Neural cell (in vitro differentiated cells): ENCODE measurements at regions not wholly inside any gene's neighbourhood (a gene's known extent, or its start where the extent isn't known, plus 50 kb on each side); places are given as distances from the start of the nearest gene placed in this dataset.

ENCODE experiments used
- H2AFZ ChIP-seq: fragments of 200-600, 300-800 bp; sonication (generic), shearing (Covaris generic); 2 replicates; pipeline ENCODE4 v1.6.0; 2014; ENCODE audit warnings: low read depth, mild to moderate bottlenecking, antibody characterized with exemption, low read length, moderate library complexity
- H3F3A ChIP-seq: fragments of 200-600 bp; shearing (Covaris generic); 2 replicates; pipeline ENCODE4 v1.6.1; 2016; ENCODE audit warnings: mild to moderate bottlenecking, moderate library complexity, mixed read lengths, antibody characterized with exemption, low read length; ENCODE audit not compliant: insufficient read depth, poor library complexity, severe bottlenecking
- H3K27ac ChIP-seq: fragments of 200-600, 300-800 bp; sonication (generic), shearing (Covaris generic); 2 replicates; pipeline ENCODE4 v1.5.1; 2014; ENCODE audit warnings: mild to moderate bottlenecking, low read length, moderate library complexity
- H3K27me3 ChIP-seq: fragments of 300-800, 200-600 bp; sonication (generic), shearing (Covaris generic); 2 replicates; pipeline ENCODE4 v1.6.0; 2014; ENCODE audit warnings: mild to moderate bottlenecking, low read depth, low read length, moderate library complexity; ENCODE audit not compliant: insufficient read depth
- H3K36me3 ChIP-seq: fragments of 300-800, 200-600 bp; sonication (generic), shearing (Covaris generic); 2 replicates; pipeline ENCODE4 v1.5.1; 2014; ENCODE audit warnings: mild to moderate bottlenecking, antibody characterized with exemption, low read length, moderate library complexity; ENCODE audit not compliant: insufficient read depth
- H3K4me2 ChIP-seq: fragments of 300-800, 200-600 bp; sonication (generic), shearing (Covaris generic); 2 replicates; pipeline ENCODE4 v1.6.0; 2014; ENCODE audit warnings: mild to moderate bottlenecking, low read length
- H3K4me3 ChIP-seq: fragments of 300-800, 200-600 bp; sonication (generic), shearing (Covaris generic); 2 replicates; pipeline ENCODE4 v1.5.1; 2014; ENCODE audit warnings: mild to moderate bottlenecking, low read length, moderate library complexity
- H3K79me2 ChIP-seq: fragments of 200-600 bp; shearing (Covaris generic); replicated peaks from 2 replicates; pipeline ENCODE4 v1.6.0; 2014; ENCODE audit warnings: mild to moderate bottlenecking, low read length, moderate library complexity; ENCODE audit not compliant: insufficient read depth
- H3K9ac ChIP-seq: fragments of 300-800, 200-600 bp; sonication (generic), shearing (Covaris generic); 2 replicates; pipeline ENCODE4 v1.6.1; 2016; ENCODE audit warnings: mild to moderate bottlenecking, low read length, mixed read lengths
- H3K9me2 ChIP-seq: fragments of 200-600 bp; shearing (Covaris generic); 2 replicates; pipeline ENCODE4 v1.6.1; 2016; ENCODE audit warnings: mild to moderate bottlenecking, low read length, mixed read lengths; ENCODE audit not compliant: insufficient read depth
- H3K9me3 ChIP-seq: fragments of 200-600, 300-800 bp; sonication (generic), shearing (Covaris generic); 2 replicates; pipeline ENCODE4 v1.6.1; 2016; ENCODE audit warnings: mild to moderate bottlenecking, mixed run types, low read length, moderate library complexity, mixed read lengths
- H4K20me1 ChIP-seq: fragments of 200-600 bp; shearing (Covaris generic); 2 replicates; pipeline ENCODE4 v1.6.1; 2016; ENCODE audit warnings: mild to moderate bottlenecking, mixed run types; ENCODE audit not compliant: insufficient read depth
- EP300 ChIP-seq: fragments of 450-650 bp; conservative IDR thresholded peaks from 2 replicates; pipeline ENCODE4 v1.6.1; 2014; ENCODE audit warnings: antibody characterized with exemption, mild to moderate bottlenecking, moderate library complexity; ENCODE audit not compliant: poor library complexity, severe bottlenecking
- EZH2 ChIP-seq: fragments of 200-600, 300-800 bp; shearing (Covaris generic), sonication (generic); IDR thresholded peaks from 2 replicates; pipeline ENCODE4 v1.6.1; 2014; ENCODE audit warnings: antibody characterized with exemption, low read length, borderline replicate concordance, mild to moderate bottlenecking; ENCODE audit not compliant: insufficient read depth, poor library complexity, severe bottlenecking
- MXI1 ChIP-seq: fragments of 450-650 bp; conservative IDR thresholded peaks from 2 replicates; pipeline ENCODE4 v1.6.1; 2014; ENCODE audit warnings: antibody characterized with exemption, mild to moderate bottlenecking; ENCODE audit not compliant: poor library complexity, severe bottlenecking
- POLR2AphosphoS5 ChIP-seq: IDR thresholded peaks from 2 replicates; pipeline ENCODE4 v1.6.1; 2012
- RAD21 ChIP-seq: fragments of 450-650 bp; conservative IDR thresholded peaks from 2 replicates; pipeline ENCODE4 v1.6.1; 2014; ENCODE audit warnings: antibody characterized with exemption, mild to moderate bottlenecking, moderate library complexity
- REST ChIP-seq: IDR thresholded peaks from 2 replicates; pipeline ENCODE4 v1.6.1; 2012; ENCODE audit warnings: borderline replicate concordance
- SMC3 ChIP-seq: fragments of 450-650 bp; conservative IDR thresholded peaks from 2 replicates; pipeline ENCODE4 v1.6.1; 2014; ENCODE audit warnings: antibody characterized with exemption, mild to moderate bottlenecking, moderate library complexity; ENCODE audit not compliant: poor library complexity
- TAF1 ChIP-seq: IDR thresholded peaks from 2 replicates; pipeline ENCODE4 v1.6.1; 2012; ENCODE audit warnings: low read depth
- TF ChIP-seq, protein P1 (sequence below): fragments of 450-650 bp; IDR thresholded peaks from 2 replicates; pipeline ENCODE4 v1.5.1; 2014; ENCODE audit warnings: antibody characterized with exemption, mild to moderate bottlenecking, moderate library complexity; ENCODE audit not compliant: poor library complexity, severe bottlenecking

DNA sequence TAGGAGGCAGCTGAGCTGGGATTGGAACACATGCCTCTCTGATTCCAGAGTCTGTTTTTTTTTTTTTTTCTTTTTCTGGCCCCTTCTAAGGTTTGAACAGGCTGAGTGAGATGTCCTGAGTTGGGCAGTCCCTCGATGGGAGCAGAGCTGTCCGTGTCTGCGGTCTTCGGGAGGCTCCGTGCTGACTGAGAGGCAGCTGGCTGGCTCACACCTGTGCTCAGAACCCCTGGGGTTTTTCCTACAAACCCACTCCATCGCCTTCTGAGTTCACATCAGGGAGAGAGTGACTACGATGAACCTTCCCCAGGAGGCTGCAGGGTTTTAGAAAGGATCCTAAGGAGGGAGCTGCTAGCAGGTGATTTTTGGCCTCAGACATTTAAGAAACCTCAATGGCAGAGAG lies 92.5 kb downstream of the IRF8 start:
- H3K9me2 ChIP-seq: no peaks in the 10 kb centered on the region
- H4K20me1 ChIP-seq: no peaks in the 10 kb centered on the region
- no peaks in the 10 kb centered on the region for H3K9me3 ChIP-seq
- no peaks in the 10 kb centered on the region for H3K36me3 ChIP-seq
- no peak overlapping the region for H3K9ac ChIP-seq
- H3K4me2 ChIP-seq: no peak overlapping the region
- H3K79me2 ChIP-seq: no peaks in the 10 kb centered on the region
- H3F3A ChIP-seq: no peaks in the 10 kb centered on the region
- TF ChIP-seq EZH2 (no peak), TAF1 (no peak), POLR2AphosphoS5 (no peak), SMC3 (no peak), MXI1 (no peak), RAD21 (no peak), EP300 (no peak), REST (no peak)
- TF ChIP-seq, protein P1, sequence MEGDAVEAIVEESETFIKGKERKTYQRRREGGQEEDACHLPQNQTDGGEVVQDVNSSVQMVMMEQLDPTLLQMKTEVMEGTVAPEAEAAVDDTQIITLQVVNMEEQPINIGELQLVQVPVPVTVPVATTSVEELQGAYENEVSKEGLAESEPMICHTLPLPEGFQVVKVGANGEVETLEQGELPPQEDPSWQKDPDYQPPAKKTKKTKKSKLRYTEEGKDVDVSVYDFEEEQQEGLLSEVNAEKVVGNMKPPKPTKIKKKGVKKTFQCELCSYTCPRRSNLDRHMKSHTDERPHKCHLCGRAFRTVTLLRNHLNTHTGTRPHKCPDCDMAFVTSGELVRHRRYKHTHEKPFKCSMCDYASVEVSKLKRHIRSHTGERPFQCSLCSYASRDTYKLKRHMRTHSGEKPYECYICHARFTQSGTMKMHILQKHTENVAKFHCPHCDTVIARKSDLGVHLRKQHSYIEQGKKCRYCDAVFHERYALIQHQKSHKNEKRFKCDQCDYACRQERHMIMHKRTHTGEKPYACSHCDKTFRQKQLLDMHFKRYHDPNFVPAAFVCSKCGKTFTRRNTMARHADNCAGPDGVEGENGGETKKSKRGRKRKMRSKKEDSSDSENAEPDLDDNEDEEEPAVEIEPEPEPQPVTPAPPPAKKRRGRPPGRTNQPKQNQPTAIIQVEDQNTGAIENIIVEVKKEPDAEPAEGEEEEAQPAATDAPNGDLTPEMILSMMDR: no peak
- H3K4me3 ChIP-seq: no peak overlapping the region
- H3K27ac ChIP-seq: no peak overlapping the region
- no peak overlapping the region for H2AFZ ChIP-seq
- H3K27me3 ChIP-seq: no peaks in the 10 kb centered on the region

DNA sequence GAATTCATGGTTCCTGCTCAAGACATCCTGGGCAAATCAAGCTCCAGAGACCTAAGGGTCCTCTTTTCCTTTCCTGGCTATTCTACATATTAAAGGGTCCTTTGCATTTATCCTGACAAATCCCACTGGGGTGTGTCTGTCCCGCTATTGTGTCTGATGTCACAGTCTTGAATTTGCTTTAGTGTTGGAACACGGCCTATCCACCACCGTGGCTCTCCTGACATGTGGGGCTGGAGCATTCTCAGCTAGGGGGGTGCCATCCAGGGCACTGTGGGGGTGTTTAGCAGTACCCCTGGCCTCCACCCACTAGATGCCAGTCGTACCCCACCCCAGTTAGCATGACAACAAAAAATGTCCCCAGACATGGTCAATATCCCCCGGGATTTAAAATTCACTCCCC lies 92.9 kb downstream of the IRF8 start:
- no peaks in the 10 kb centered on the region for H3K27me3 ChIP-seq
- no peaks in the 10 kb centered on the region for H4K20me1 ChIP-seq
- no peaks in the 10 kb centered on the region for H3K9me3 ChIP-seq
- H3F3A ChIP-seq: no peaks in the 10 kb centered on the region
- H2AFZ ChIP-seq: no peak overlapping the region
- no peak overlapping the region for H3K4me2 ChIP-seq
- no peak overlapping the region for H3K4me3 ChIP-seq
- H3K27ac ChIP-seq: no peak overlapping the region
- H3K9ac ChIP-seq: no peak overlapping the region
- no peak for TF ChIP-seq EZH2
- TF ChIP-seq TAF1: no peak
- no peak for TF ChIP-seq MXI1
- TF ChIP-seq REST: no peak
- TF ChIP-seq POLR2AphosphoS5: no peak
- no peak for TF ChIP-seq SMC3
- TF ChIP-seq, protein P1: no peak
- no peaks in the 10 kb centered on the region for H3K79me2 ChIP-seq
- H3K36me3 ChIP-seq: no peaks in the 10 kb centered on the region
- no peaks in the 10 kb centered on the region for H3K9me2 ChIP-seq
